Calu3 (cell line): ENCODE measurements at regions not wholly inside any gene's neighbourhood (a gene's known extent, or its start where the extent isn't known, plus 50 kb on each side); places are given as distances from the start of the nearest gene placed in this dataset.

Experiments
- BruUV-seq: library from RNA; stranded (reverse); fragments of 400-500 nt; replicated peaks from 2 replicates; lab custom pipeline; 2021; lab: Mats Ljungman, UMichigan
- CTCF ChIA-PET: fragments of 300-600 bp; sonication (Branson Sonifier 250); formaldehyde crosslinking; loops from one replicate; lab custom pipeline; 2022; ENCODE audit warnings: antibody characterized with exemption; lab: Charles Lee
- DNase-seq: peaks from one replicate; pipeline ENCODE4 v3.0.0; 2022
- H3K27ac Mint-ChIP-seq: one replicate; pipeline ENCODE4 v1.8.0; 2022; ENCODE audit warnings: mixed read lengths; ENCODE audit not compliant: unreplicated experiment
- H3K27me3 Mint-ChIP-seq: one replicate; pipeline ENCODE4 v1.8.0; 2022; ENCODE audit warnings: mixed read lengths; ENCODE audit not compliant: unreplicated experiment
- H3K36me3 Mint-ChIP-seq: one replicate; pipeline ENCODE4 v1.8.0; 2022; ENCODE audit warnings: mild to moderate bottlenecking, moderate library complexity, mixed read lengths; ENCODE audit not compliant: insufficient read depth, unreplicated experiment
- H3K4me1 Mint-ChIP-seq: one replicate; pipeline ENCODE4 v1.8.0; 2022; ENCODE audit warnings: mild to moderate bottlenecking, low read depth, mixed read lengths; ENCODE audit not compliant: unreplicated experiment
- H3K4me3 Mint-ChIP-seq: one replicate; pipeline ENCODE4 v1.8.0; 2022; ENCODE audit warnings: mild to moderate bottlenecking, low read depth, moderate library complexity, mixed read lengths; ENCODE audit not compliant: unreplicated experiment
- H3K9me3 Mint-ChIP-seq: one replicate; pipeline ENCODE4 v1.8.0; 2022; ENCODE audit warnings: low read depth, mixed read lengths; ENCODE audit not compliant: unreplicated experiment
- CTCF ChIP-seq: fragments of 200-600 bp; IDR thresholded peaks from one replicate; pipeline ENCODE4 v1.8.0; 2022; ENCODE audit warnings: antibody characterized with exemption; ENCODE audit not compliant: unreplicated experiment
- intact Hi-C: fragments of 100-400 bp; cut with micrococcal nuclease; formaldehyde crosslinking; loops from one replicate; pipeline ENCODE4 v1.10.0; 2022; ENCODE audit not compliant: unreplicated experiment

DNA sequence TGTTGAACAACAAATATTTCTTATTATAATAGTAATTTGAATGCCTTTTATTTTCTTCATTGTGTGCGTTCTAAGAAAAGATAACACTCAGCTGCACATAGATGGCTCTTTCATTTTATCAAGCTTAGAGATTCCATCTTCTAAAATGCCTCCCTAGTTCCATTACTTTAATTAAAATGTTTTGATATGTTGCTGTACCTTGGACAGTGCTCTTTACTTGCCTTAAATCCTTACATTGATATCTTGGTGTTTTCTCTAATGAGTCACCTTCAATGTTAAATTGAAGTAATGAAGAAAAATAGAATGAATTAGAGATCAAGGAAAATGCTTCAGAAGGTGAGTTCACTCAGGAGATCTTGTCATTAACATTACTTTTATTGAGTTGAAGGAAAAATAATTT lies 1672.4 kb upstream of the AGA start:
- TF ChIP-seq CTCF, result no peak
- no peak for DNase-seq
- peaks cover 2% of the 10 kb centered on the region for H3K9me3 Mint-ChIP-seq
- H3K36me3 Mint-ChIP-seq, result no peaks in the 10 kb centered on the region
- BruUV-seq, result no TSS peak
- H3K4me1 Mint-ChIP-seq, result peaks cover 18% of the 10 kb centered on the region
- H3K27ac Mint-ChIP-seq, result no peak overlapping the region
- CTCF ChIA-PET, result no interaction called here
- H3K27me3 Mint-ChIP-seq, result no peaks in the 10 kb centered on the region
- intact Hi-C loops, result no loop called here
- H3K4me3 Mint-ChIP-seq, result no peak overlapping the region

DNA sequence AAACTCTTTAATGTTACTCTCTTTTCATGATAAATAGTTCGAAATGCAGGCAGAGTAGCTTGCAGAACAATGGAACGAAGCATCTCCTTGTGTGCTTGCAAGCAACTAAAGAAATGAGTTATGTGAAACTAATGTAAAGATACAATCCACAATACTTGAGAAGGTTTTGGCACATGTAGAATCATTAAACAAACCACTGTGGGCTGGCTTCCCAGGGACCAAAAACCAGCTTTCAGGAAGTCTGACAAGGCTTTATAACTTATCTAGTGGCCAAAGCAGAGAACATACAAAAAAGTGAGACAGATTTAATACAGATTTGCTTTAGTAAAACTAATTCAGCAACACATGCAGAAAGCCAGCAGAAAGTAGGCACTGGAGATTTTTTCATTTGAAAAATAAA lies 1673.8 kb upstream of the AGA start:
- H3K4me3 Mint-ChIP-seq, result no peak overlapping the region
- CTCF ChIA-PET, result interaction anchor here (0.7 kb wide), 1 partner anchor 51 kb away, joined by 3 read pairs; no protein-coding TSS in a partner anchor
- no peaks in the 10 kb centered on the region for H3K36me3 Mint-ChIP-seq
- H3K4me1 Mint-ChIP-seq, result peaks cover 10% of the 10 kb centered on the region
- peaks cover 2% of the 10 kb centered on the region for H3K9me3 Mint-ChIP-seq
- H3K27me3 Mint-ChIP-seq, result no peaks in the 10 kb centered on the region
- no peak for DNase-seq
- intact Hi-C loops, result no loop called here
- BruUV-seq, result no TSS peak
- no peak for TF ChIP-seq CTCF
- H3K27ac Mint-ChIP-seq, result no peak overlapping the region

DNA sequence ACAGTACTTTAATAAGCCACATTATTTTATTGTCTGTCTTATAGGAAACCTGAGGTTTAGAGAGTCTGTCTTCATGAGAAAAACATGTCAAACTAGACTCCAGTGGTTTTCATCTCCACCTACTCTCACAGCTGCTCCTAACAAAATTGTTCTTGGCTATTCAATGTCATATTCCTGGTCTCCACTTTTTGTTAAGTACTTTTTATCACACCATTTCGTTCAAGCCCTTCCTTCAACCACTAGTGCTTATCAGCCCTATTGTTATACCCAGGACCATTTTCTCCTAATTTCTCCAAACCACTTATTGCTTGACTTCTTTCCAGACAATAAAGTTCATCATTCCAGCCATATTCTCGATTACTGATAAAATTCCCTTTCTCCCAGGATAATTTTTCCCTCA lies 1674.3 kb upstream of the AGA start:
- peaks cover 2% of the 10 kb centered on the region for H3K9me3 Mint-ChIP-seq
- intact Hi-C loops, result no loop called here
- CTCF ChIA-PET, result no interaction called here
- no TSS peak for BruUV-seq
- no peak for DNase-seq
- H3K27me3 Mint-ChIP-seq, result no peaks in the 10 kb centered on the region
- H3K4me1 Mint-ChIP-seq, result peaks cover 7% of the 10 kb centered on the region
- no peak overlapping the region for H3K27ac Mint-ChIP-seq
- H3K4me3 Mint-ChIP-seq, result no peak overlapping the region
- TF ChIP-seq CTCF, result no peak
- H3K36me3 Mint-ChIP-seq, result no peaks in the 10 kb centered on the region

DNA sequence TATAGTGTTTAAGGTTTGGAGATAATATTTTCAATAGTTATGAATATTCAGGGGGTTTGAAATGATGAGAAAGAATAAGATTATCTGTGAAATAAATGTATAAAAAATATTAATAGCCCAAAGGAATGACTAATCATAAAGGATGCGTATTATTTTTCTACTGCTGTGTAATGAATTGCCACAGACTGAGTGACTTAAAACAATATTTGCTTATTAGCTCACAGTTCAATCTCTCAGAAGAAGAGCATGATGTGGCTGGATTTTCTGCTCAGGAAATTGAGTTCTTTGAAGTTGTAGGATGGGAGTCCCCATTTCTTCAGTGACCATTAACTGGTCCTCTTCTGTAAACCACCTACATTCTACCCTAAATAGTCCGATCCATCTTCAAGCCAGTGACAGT lies 1680.8 kb upstream of the AGA start:
- Mint-ChIP-seq H3K9me3 (no peaks in the 10 kb centered on the region), H3K27me3 (no peaks in the 10 kb centered on the region), H3K4me1 (no peaks in the 10 kb centered on the region), H3K27ac (no peak overlapping the region), H3K36me3 (no peaks in the 10 kb centered on the region), H3K4me3 (no peak overlapping the region)
- no peak for TF ChIP-seq CTCF
- intact Hi-C loops, result no loop called here
- DNase-seq, result no peak
- no TSS peak for BruUV-seq
- CTCF ChIA-PET, result no interaction called here
